ENCODE measurements at regions not wholly inside any gene's neighbourhood (a gene's known extent, or its start where the extent isn't known, plus 50 kb on each side); places are given as distances from the start of the nearest gene placed in this dataset.

GRCh38 chr21:22582026-22582425, 1583.8 kb downstream of the NCAM2 start:
- TF ChIP-seq CTCF (IDR thresholded peaks at IDR 0.05) = no peak
- TF ChIP-seq POLR2A (IDR thresholded peaks at IDR 0.05) = no peak
